K562 (cell line): ENCODE measurements at regions not wholly inside any gene's neighbourhood (a gene's known extent, or its start where the extent isn't known, plus 50 kb on each side); places are given as distances from the start of the nearest gene placed in this dataset.

ENCODE experiments used
- ATAC-seq: fragments of 200-7000 bp; cut with Tn5 transposase; 3 replicates; pipeline ENCODE4 v1.9.1; 2020; ENCODE audit warnings: moderate library complexity
- BruUV-seq: library from RNA; stranded (reverse); fragments of 400-500 nt; replicated peaks from 2 replicates; lab custom pipeline; 2021; lab: Mats Ljungman, UMichigan
- CTCF ChIA-PET: fragments of 300-600 bp; formaldehyde crosslinking; extraction: SDS; loops from one replicate; lab custom pipeline; 2021; ENCODE audit warnings: low intra/inter-chr PET ratio; lab: Yijun Ruan, JAX
- POLR2A ChIA-PET: fragments of 300-600, 350-650 bp; sonication (Branson Sonifier 250); formaldehyde crosslinking; extraction: SDS; loops from one replicate; lab custom pipeline; 2021; ENCODE audit warnings: antibody characterized with exemption, inconsistent platforms; lab: Yijun Ruan, JAX
- DNase-seq, 4 experiments: peaks; one replicate each; pipeline versions ENCODE4 v3.0.0 to v3.0.0-alpha.2; 2011 to 2018; ENCODE audit warnings: low spot score in 3 of 4, mixed read lengths in 3 of 4; ENCODE audit errors: extremely low read depth in 1 of 4
- FAIRE-seq: peaks from 2 replicates; lab custom pipeline; 2011; peaks lifted over from hg19 to GRCh38; lab: Jason Lieb, UNC
- H2AFZ ChIP-seq: 2 replicates; pipeline ENCODE4 v1.6.0; 2011; ENCODE audit warnings: low read depth, low read length, control low read depth, inconsistent platforms
- H3K27ac ChIP-seq: fragments of 200-600 bp; 3 replicates; pipeline ENCODE4 v1.8.0; 2011; ENCODE audit warnings: low read depth, mild to moderate bottlenecking, control low read depth, inconsistent platforms, low read length, moderate library complexity, mixed read lengths; ENCODE audit errors: extremely low read depth
- H3K27me3 ChIP-seq, 2 experiments: fragments of 300-600 bp in 1 of 2; 2 replicates in 1 of 2; 3 replicates in 1 of 2; pipeline versions ENCODE4 v1.6.0 to v1.8.0; 2011; ENCODE audit warnings: inconsistent platforms in 2 of 2, low read length in 2 of 2, mild to moderate bottlenecking in 1 of 2, mixed read lengths in 1 of 2, moderate library complexity in 1 of 2; ENCODE audit not compliant: control insufficient read depth in 2 of 2, insufficient read depth in 2 of 2
- H3K36me3 ChIP-seq: fragments of 300-600 bp; 3 replicates; pipeline ENCODE4 v1.8.0; 2011; ENCODE audit warnings: mild to moderate bottlenecking, low read length, inconsistent platforms; ENCODE audit not compliant: control insufficient read depth, insufficient read depth
- H3K4me1 ChIP-seq, 2 experiments: fragments of 200-600 bp in 1 of 2; replicated peaks in 1 of 2; 2 replicates in 1 of 2; 3 replicates in 1 of 2; pipeline versions ENCODE4 v1.5.1 to v1.8.0; 2011; ENCODE audit warnings: inconsistent platforms in 2 of 2, low read length in 2 of 2, mild to moderate bottlenecking in 1 of 2, mixed read lengths in 1 of 2, moderate library complexity in 1 of 2; ENCODE audit not compliant: control insufficient read depth in 2 of 2, insufficient read depth in 2 of 2
- H3K4me2 ChIP-seq: 2 replicates; pipeline ENCODE4 v1.6.1; 2011; ENCODE audit warnings: low read length, control low read depth, inconsistent platforms, mixed read lengths; ENCODE audit not compliant: insufficient read depth
- H3K4me3 ChIP-seq: fragments of 200-600 bp; sonication (generic), shearing (Covaris generic); 2 replicates; pipeline ENCODE4 v1.5.1; 2016; ENCODE audit warnings: control low read depth, inconsistent platforms
- H3K79me2 ChIP-seq: fragments of 200-600 bp; 3 replicates; pipeline ENCODE4 v1.8.0; 2011; ENCODE audit warnings: low read length, inconsistent platforms; ENCODE audit not compliant: control insufficient read depth, insufficient read depth
- H3K9ac ChIP-seq, 2 experiments: 2 replicates each; pipeline versions ENCODE4 v1.6.0 to v1.6.1; 2011; ENCODE audit warnings: low read depth in 2 of 2, low read length in 2 of 2, control low read depth in 1 of 2, inconsistent platforms in 1 of 2, mild to moderate bottlenecking in 1 of 2, mixed read lengths in 1 of 2; ENCODE audit not compliant: insufficient read depth in 1 of 2
- H3K9me1 ChIP-seq: one replicate; pipeline ENCODE4 v1.6.0; 2011; ENCODE audit warnings: inconsistent platforms, mild to moderate bottlenecking, low read length, moderate library complexity; ENCODE audit not compliant: control insufficient read depth, insufficient read depth
- H3K9me3 ChIP-seq: replicated peaks from 2 replicates; pipeline ENCODE4 v1.5.1; 2011; ENCODE audit warnings: low read depth, low read length, inconsistent platforms; ENCODE audit not compliant: control insufficient read depth, insufficient read depth
- H4K20me1 ChIP-seq: replicated peaks from 2 replicates; pipeline ENCODE4 v1.6.1; 2011; ENCODE audit warnings: low read length, inconsistent platforms, mixed read lengths; ENCODE audit not compliant: control insufficient read depth, insufficient read depth
- CHD4 ChIP-seq: fragments of 200-600 bp; sonication (generic); IDR thresholded peaks from 3 replicates; pipeline ENCODE4 v1.6.1; 2012; ENCODE audit warnings: low read depth, mild to moderate bottlenecking, mixed read lengths, low read length, inconsistent platforms; ENCODE audit not compliant: insufficient read depth, insufficient replicate concordance, poor library complexity, severe bottlenecking
- DEAF1 ChIP-seq: fragments of 450-650 bp; formaldehyde crosslinking; IDR thresholded peaks from 2 replicates; pipeline ENCODE4 v1.4.0; 2020; ENCODE audit warnings: mild to moderate bottlenecking, moderate library complexity
- GABPB2 ChIP-seq: fragments of 250-450 bp; sonication (Bioruptor Pico); conservative IDR thresholded peaks from 2 replicates; pipeline ENCODE4 v1.5.1; 2021; ENCODE audit warnings: mild to moderate bottlenecking
- HES1 ChIP-seq: fragments of 450-650 bp; IDR thresholded peaks from 2 replicates; pipeline ENCODE4 v1.6.1; 2016; ENCODE audit warnings: low read depth, mild to moderate bottlenecking, moderate library complexity
- MAX ChIP-seq: sonication (generic); formaldehyde crosslinking; IDR thresholded peaks from 2 replicates; pipeline ENCODE4 v1.9.0; 2022; ENCODE audit warnings: mild to moderate bottlenecking, missing genetic modification reagents
- NFATC3 ChIP-seq: fragments of 450-650 bp; IDR thresholded peaks from 2 replicates; pipeline ENCODE4 v1.6.1; 2017; ENCODE audit warnings: mild to moderate bottlenecking
- PHF8 ChIP-seq: fragments of 200-600 bp; sonication (generic); IDR thresholded peaks from 2 replicates; pipeline ENCODE4 v1.6.1; 2012; ENCODE audit warnings: mixed run types, mild to moderate bottlenecking, inconsistent platforms, low read length, moderate library complexity, borderline replicate concordance
- PREB ChIP-seq: sonication (generic); formaldehyde crosslinking; IDR thresholded peaks from 2 replicates; pipeline ENCODE4 v1.8.1; 2023; ENCODE audit warnings: mild to moderate bottlenecking, missing genetic modification reagents
- RAD51 ChIP-seq: fragments of 450-650 bp; IDR thresholded peaks from 2 replicates; pipeline ENCODE4 v1.7.1; 2016; ENCODE audit warnings: low read depth, mild to moderate bottlenecking, borderline replicate concordance
- SRSF9 ChIP-seq: fragments of 200-400 bp; formaldehyde crosslinking; IDR thresholded peaks from 2 replicates; pipeline ENCODE4 v1.6.1; 2017; ENCODE audit warnings: low read depth, low read length, borderline replicate concordance
- TRIM25 ChIP-seq: fragments of 450-650 bp; IDR thresholded peaks from 2 replicates; pipeline ENCODE4 v1.7.0; 2016; ENCODE audit warnings: borderline replicate concordance
- U2AF1 ChIP-seq: fragments of 200-400 bp; formaldehyde crosslinking; optimal IDR thresholded peaks from 2 replicates; pipeline ENCODE3; 2017; ENCODE audit warnings: mild to moderate bottlenecking, low read depth, low read length, moderate library complexity
- ZNF263 ChIP-seq: sonication (generic); formaldehyde crosslinking; IDR thresholded peaks from 2 replicates; pipeline ENCODE4 v1.8.0; 2022; ENCODE audit warnings: mild to moderate bottlenecking, missing genetic modification reagents, borderline replicate concordance
- ZNF347 ChIP-seq: fragments of 450-650 bp; formaldehyde crosslinking; IDR thresholded peaks from 2 replicates; pipeline ENCODE4 v1.4.0; 2020; ENCODE audit warnings: low read depth, mild to moderate bottlenecking, moderate library complexity
- ZNF764 ChIP-seq: fragments of 250-450 bp; sonication (Bioruptor Pico); IDR thresholded peaks from 2 replicates; pipeline ENCODE4 v1.4.0; 2020; ENCODE audit warnings: low read depth, mild to moderate bottlenecking, moderate library complexity
- WGBS: fragments of 100-300 bp; shearing (Covaris generic); methylation state at CpG from one replicate; pipeline ENCODE4 v1.1.6; 2016; ENCODE audit warnings: low coverage, mixed read lengths; ENCODE audit not compliant: insufficient coverage; ENCODE audit errors: missing lambda C conversion rate; 5-methylcytosine and 5-hydroxymethylcytosine counted together
- in situ Hi-C: fragments of 300-500 bp; cut with MboI; formaldehyde crosslinking; loops from 4 replicates; pipeline ENCODE4 v1.15.0; 2018; ENCODE audit warnings: inconsistent platforms, mixed read lengths
- intact Hi-C: fragments of 100-400 bp; cut with micrococcal nuclease; formaldehyde crosslinking; loops from 2 replicates; pipeline ENCODE4 v1.14.2; 2022

GRCh38 chr14:35201066-35201465 is 78.7 kb downstream of the PRORP start:
- ATAC-seq (no peak), FAIRE-seq (no peak), DNase-seq (no peak)
- Histone ChIP-seq H3K36me3 (no peaks in the 10 kb centered on the region), H3K9me3 (no peaks in the 10 kb centered on the region), H3K9me1 (no peaks in the 10 kb centered on the region), H3K9ac (no peak overlapping the region), H3K4me1 (no peaks in the 10 kb centered on the region; a peak in 1 of 5 replicates)
- CTCF ChIA-PET: no interaction called here
- POLR2A ChIA-PET: no interaction called here
- no peak for TF ChIP-seq TRIM25
- TF ChIP-seq GABPB2 (CRISPR knock-in tag): no peak
- no peak for TF ChIP-seq PHF8
- no peak for TF ChIP-seq RAD51
- TF ChIP-seq MAX (CRISPR knock-in tag): no peak
- no peak for TF ChIP-seq PREB
- TF ChIP-seq SRSF9: no peak
- TF ChIP-seq ZNF347 (CRISPR knock-in tag): no peak
- TF ChIP-seq ZNF263 (CRISPR knock-in tag): no peak
- TF ChIP-seq ZNF764 (CRISPR knock-in tag): no peak
- TF ChIP-seq CHD4: no peak
- no peak for TF ChIP-seq HES1
- TF ChIP-seq U2AF1: no peak
- TF ChIP-seq NFATC3: no peak
- TF ChIP-seq DEAF1 (CRISPR knock-in tag): no peak
- TF ChIP-seq, all 486 proteins: peak for 0
- no peaks in the 10 kb centered on the region for H4K20me1 ChIP-seq
- no peak overlapping the region for H3K4me2 ChIP-seq
- no peaks in the 10 kb centered on the region for H3K79me2 ChIP-seq
- intact Hi-C loops: no loop called here
- BruUV-seq: no TSS peak
- no peak overlapping the region for H3K27ac ChIP-seq
- H2AFZ ChIP-seq: no peak overlapping the region
- no peaks in the 10 kb centered on the region for H3K27me3 ChIP-seq
- in situ Hi-C loops: no loop called here
- no peak overlapping the region for H3K4me3 ChIP-seq
- WGBS: 83% methylated on average over 3 of the region's 3 CpGs
